ENCODE measurements at regions not wholly inside any gene's neighbourhood (a gene's known extent, or its start where the extent isn't known, plus 50 kb on each side); places are given as distances from the start of the nearest gene placed in this dataset.

DNA sequence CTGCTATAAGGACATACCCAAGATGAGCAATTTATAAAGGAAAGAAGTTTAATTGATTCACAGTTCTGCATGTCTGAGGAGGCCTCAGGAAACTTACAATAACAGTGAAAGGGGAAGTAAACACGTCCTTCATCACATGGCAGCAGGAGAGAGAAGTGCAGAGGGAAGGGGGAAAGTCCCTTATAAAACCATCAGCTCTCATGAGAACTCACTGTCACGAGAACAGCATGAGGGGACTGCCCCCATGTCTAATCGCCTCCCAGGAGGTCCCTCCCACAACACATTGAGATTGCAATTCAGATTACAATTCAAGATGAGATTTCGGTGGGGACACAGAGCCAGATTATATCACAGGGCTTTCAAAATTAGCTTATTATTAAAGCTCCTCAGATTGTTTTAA, 209.5 kb upstream of the PPP3CA start:
- peak; percentile 98 for ATAC-seq (ENCODE audit: low read depth)

DNA sequence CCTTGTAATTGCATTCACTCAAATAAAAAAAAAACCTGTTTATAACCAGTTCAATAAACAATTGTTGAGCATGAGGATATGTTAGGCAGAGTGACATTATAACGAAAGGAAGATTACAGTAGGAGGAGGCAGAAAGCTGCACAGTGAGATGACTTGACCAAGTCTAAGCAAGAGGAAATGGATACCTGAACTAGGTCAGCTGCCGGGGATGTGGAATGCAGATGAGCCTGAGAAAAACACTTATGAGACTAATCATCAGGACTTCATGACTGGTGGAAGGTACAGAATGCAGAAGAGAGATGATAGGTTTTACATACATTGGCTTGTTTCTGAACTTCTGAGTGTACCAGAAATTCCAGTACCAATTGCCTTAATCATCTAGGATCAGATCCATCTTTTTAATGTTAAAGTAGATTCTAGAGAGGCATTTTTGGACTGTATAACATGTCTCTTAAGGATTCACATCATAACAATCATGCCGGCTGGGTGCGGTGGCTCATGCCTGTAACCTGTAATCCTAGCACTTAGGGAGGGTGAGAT, 208.1 kb upstream of the PPP3CA start:
- no peak overlapping the region for H3K4me3 Mint-ChIP-seq
- H3K27me3 Mint-ChIP-seq, result no peaks in the 10 kb centered on the region
- intact Hi-C loops (cut with micrococcal nuclease), result loop anchor here (5.0 kb wide), 1 partner anchor 42 kb away; no protein-coding TSS in a partner anchor
- no peak for ATAC-seq (ENCODE audit: low read depth)
- H3K9me3 Mint-ChIP-seq, result peaks cover 26% of the 10 kb centered on the region
- H3K27ac Mint-ChIP-seq, result no peak overlapping the region
- H3K4me1 Mint-ChIP-seq, result peaks cover 12% of the 10 kb centered on the region
- TF ChIP-seq, protein P1, sequence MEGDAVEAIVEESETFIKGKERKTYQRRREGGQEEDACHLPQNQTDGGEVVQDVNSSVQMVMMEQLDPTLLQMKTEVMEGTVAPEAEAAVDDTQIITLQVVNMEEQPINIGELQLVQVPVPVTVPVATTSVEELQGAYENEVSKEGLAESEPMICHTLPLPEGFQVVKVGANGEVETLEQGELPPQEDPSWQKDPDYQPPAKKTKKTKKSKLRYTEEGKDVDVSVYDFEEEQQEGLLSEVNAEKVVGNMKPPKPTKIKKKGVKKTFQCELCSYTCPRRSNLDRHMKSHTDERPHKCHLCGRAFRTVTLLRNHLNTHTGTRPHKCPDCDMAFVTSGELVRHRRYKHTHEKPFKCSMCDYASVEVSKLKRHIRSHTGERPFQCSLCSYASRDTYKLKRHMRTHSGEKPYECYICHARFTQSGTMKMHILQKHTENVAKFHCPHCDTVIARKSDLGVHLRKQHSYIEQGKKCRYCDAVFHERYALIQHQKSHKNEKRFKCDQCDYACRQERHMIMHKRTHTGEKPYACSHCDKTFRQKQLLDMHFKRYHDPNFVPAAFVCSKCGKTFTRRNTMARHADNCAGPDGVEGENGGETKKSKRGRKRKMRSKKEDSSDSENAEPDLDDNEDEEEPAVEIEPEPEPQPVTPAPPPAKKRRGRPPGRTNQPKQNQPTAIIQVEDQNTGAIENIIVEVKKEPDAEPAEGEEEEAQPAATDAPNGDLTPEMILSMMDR (IDR thresholded peaks at IDR 0.05), result no peak
- peaks cover 21% of the 10 kb centered on the region for H3K36me3 Mint-ChIP-seq (ENCODE audit: low read depth)
- ChIA-PET POLR2A (no interaction called here), CTCF (no interaction called here)
- no peak for DNase-seq

More for the DNA sequence above, 209.5 kb upstream of the PPP3CA start:
- H3K27me3 Mint-ChIP-seq, result no peaks in the 10 kb centered on the region
- ChIA-PET CTCF (no interaction called here), POLR2A (interaction anchor here (0.6 to 0.9 kb wide), 2 partner anchors 202 to 1610 kb away, joined by 3 read pairs; no protein-coding TSS in a partner anchor)
- no peak for DNase-seq
- peaks cover 17% of the 10 kb centered on the region for H3K36me3 Mint-ChIP-seq (ENCODE audit: low read depth)
- peaks cover 12% of the 10 kb centered on the region for H3K4me1 Mint-ChIP-seq
- peak overlapping the region; percentile 16 for H3K4me3 Mint-ChIP-seq
- H3K9me3 Mint-ChIP-seq, result peaks cover 15% of the 10 kb centered on the region
- H3K27ac Mint-ChIP-seq, result peak overlapping the region; percentile 83
- TF ChIP-seq, protein P1 (IDR thresholded peaks at IDR 0.05), result no peak
- intact Hi-C loops (cut with micrococcal nuclease), result loop anchor here (1.0 to 5.0 kb wide), 3 partner anchors 30 to 209 kb away; no protein-coding TSS in a partner anchor

DNA sequence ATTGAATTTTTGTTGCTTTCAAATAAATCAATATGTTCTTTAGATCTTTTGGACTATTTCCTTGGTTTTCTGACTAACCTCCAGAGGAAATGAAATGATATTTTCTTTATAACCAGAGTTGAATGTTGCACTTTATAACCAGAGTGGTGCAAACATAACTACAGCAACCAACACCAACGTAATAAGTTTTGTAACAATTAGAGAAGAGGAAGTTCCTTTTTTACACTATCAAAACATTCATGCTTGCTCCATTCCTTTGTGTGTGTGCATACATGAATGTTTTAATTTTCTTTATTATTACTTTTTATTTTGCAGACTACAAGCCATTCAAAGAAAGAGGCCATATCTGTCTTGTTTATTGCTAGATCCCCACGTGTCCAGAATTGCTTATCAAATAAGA, 193.0 kb upstream of the PPP3CA start:
- Mint-ChIP-seq H3K27me3 (no peaks in the 10 kb centered on the region), H3K36me3 (ENCODE audit: low read depth) (no peaks in the 10 kb centered on the region), H3K9me3 (peaks cover 8% of the 10 kb centered on the region), H3K4me3 (no peak overlapping the region), H3K4me1 (peaks cover 10% of the 10 kb centered on the region), H3K27ac (no peak overlapping the region)
- intact Hi-C loops (cut with micrococcal nuclease), result no loop called here
- ATAC-seq (ENCODE audit: low read depth), result no peak
- TF ChIP-seq, protein P1 (IDR thresholded peaks at IDR 0.05), result no peak
- ChIA-PET CTCF (no interaction called here), POLR2A (no interaction called here)
- DNase-seq, result no peak

DNA sequence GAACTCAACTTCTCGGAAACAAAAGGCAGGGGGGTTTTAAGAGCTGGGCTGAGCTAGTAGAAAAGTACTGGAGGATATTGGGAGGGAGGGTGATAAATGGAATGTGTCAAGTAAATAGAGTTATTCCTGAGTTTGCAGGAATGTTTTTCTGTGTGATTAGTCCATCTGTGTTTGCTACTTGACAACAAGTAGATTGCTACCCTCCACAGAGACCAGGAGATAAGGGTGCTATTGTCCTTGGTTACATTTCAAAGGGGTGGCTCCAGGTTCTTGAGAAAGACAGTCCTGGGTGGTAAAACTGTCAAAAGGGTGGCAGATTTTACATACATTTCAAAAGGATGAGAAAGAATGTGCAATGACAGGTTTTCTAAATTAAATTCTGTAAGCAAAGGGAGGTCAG, 181.2 kb upstream of the PPP3CA start:
- POLR2A ChIA-PET, result no interaction called here
- no peaks in the 10 kb centered on the region for H3K36me3 Mint-ChIP-seq (ENCODE audit: low read depth)
- peaks cover 2% of the 10 kb centered on the region for H3K9me3 Mint-ChIP-seq
- no peak overlapping the region for H3K4me3 Mint-ChIP-seq
- no peak overlapping the region for H3K27ac Mint-ChIP-seq
- H3K4me1 Mint-ChIP-seq, result peaks cover 15% of the 10 kb centered on the region
- ATAC-seq (ENCODE audit: low read depth) (no peak), DNase-seq (no peak)
- CTCF ChIA-PET, result no interaction called here
- no peaks in the 10 kb centered on the region for H3K27me3 Mint-ChIP-seq
- intact Hi-C loops (cut with micrococcal nuclease), result loop anchor here (5.0 kb wide), 1 partner anchor 181 kb away; the partner anchor contains the start of gene PPP3CA
- TF ChIP-seq, protein P1 (IDR thresholded peaks at IDR 0.05), result no peak

DNA sequence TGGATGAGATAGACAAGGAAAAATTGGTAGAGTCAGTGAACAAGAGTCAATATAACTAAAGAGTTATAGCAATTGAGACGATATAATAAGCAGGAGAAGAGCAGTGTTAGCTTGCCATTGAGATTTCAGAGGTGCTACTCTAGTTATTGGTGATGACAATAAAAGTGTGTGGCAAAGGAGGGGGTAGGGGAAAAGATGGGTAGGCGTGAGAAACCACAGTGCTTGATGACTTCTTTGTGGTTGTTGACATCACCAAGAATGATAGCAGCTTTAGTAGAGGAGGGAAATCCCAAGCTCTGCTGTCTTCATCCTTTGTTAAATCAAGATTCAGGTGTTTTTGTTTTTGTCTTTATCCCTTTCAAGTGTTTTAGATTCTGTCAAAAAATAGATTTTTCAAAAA, 179.9 kb upstream of the PPP3CA start:
- ATAC-seq (ENCODE audit: low read depth), result peak; percentile 98
- peaks cover 15% of the 10 kb centered on the region for H3K4me1 Mint-ChIP-seq

More for the DNA sequence above, 179.9 kb upstream of the PPP3CA start:
- Mint-ChIP-seq H3K27ac (peak overlapping the region; percentile 9), H3K36me3 (ENCODE audit: low read depth) (no peaks in the 10 kb centered on the region), H3K27me3 (no peaks in the 10 kb centered on the region), H3K9me3 (peaks cover 2% of the 10 kb centered on the region), H3K4me3 (no peak overlapping the region)
- ChIA-PET POLR2A (interaction anchor here (0.5 to 1.7 kb wide), 3 partner anchors 78 to 180 kb away, joined by 3 to 7 read pairs (median 4); partner anchors contain the start of gene PPP3CA), CTCF (no interaction called here)
- TF ChIP-seq, protein P1 (IDR thresholded peaks at IDR 0.05), result no peak
- no peak for DNase-seq
- intact Hi-C loops (cut with micrococcal nuclease), result loop anchor here (1.0 to 5.0 kb wide), 2 partner anchors 30 to 180 kb away; partner anchors contain the start of gene PPP3CA
